ENCODE measurements at regions not wholly inside any gene's neighbourhood (a gene's known extent, or its start where the extent isn't known, plus 50 kb on each side); places are given as distances from the start of the nearest gene placed in this dataset.

DNA sequence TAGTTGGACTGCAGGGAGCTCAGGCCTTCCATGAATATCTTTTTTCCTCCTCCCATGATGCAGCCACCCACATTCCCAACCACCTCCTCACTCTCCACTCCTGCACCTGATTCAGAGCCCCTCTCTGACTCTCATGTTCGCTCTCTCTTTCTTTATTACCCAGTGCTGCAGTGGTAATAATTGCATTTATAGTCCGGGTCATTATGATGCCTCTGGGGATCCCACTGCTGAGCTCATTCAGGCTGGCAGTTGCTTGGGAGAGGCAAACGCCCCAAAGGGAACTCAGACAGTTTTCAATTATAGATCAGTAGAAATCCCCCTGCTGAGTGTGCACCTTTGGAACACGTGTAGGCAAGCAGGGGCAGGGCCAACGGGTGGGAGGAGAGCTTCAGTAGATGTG lies 953.0 kb downstream of the GRID1 start:
- Histone ChIP-seq H3K4me1 (ENCODE audit: insufficient read depth, low read length) (no peaks in the 10 kb centered on the region), H3K18ac (ENCODE audit: insufficient read length, low read depth, low read length) (no peak overlapping the region), H3K9ac (ENCODE audit: extremely low read depth, insufficient read length, low read length) (no peak overlapping the region), H2AFZ (ENCODE audit: low read length) (no peak overlapping the region), H2BK5ac (ENCODE audit: insufficient read length, low read length) (no peak overlapping the region), H4K91ac (ENCODE audit: insufficient read length, low read depth, low read length) (no peak overlapping the region), H4K20me1 (ENCODE audit: control insufficient read depth, insufficient read depth, insufficient read length) (no peaks in the 10 kb centered on the region), H3K27me3 (ENCODE audit: insufficient read depth, low read length) (no peaks in the 10 kb centered on the region), H3K56ac (ENCODE audit: insufficient read length, low read depth, low read length) (no peak overlapping the region), H2BK20ac (ENCODE audit: low read depth, low read length, poor library complexity, severe bottlenecking) (no peak overlapping the region), H3K79me2 (ENCODE audit: insufficient read depth, low read length) (no peaks in the 10 kb centered on the region), H4K8ac (replicated peaks; ENCODE audit: insufficient read length, low read depth, low read length) (no peak overlapping the region), H2AK5ac (ENCODE audit: insufficient read length, low read length) (no peak overlapping the region), H3K23ac (ENCODE audit: insufficient read length, low read depth, low read length) (no peak overlapping the region), H2BK12ac (ENCODE audit: insufficient read length, low read depth, low read length) (no peak overlapping the region), H2BK15ac (ENCODE audit: low read depth, low read length) (no peak overlapping the region), H3K4ac (ENCODE audit: low read depth, low read length) (no peak overlapping the region), H3K4me2 (ENCODE audit: insufficient read depth, insufficient read length, low read length) (no peak overlapping the region), H2BK120ac (ENCODE audit: low read depth, low read length, poor library complexity, severe bottlenecking) (no peak overlapping the region), H3K27ac (ENCODE audit: insufficient read length, low read depth, low read length) (no peak overlapping the region), H3T11ph (ENCODE audit: low read length) (no peak overlapping the region), H3K14ac (ENCODE audit: insufficient read depth, low read length) (no peak overlapping the region), H4K5ac (ENCODE audit: insufficient read length, low read depth, low read length) (no peak overlapping the region), H3K79me1 (ENCODE audit: insufficient read depth, low read depth, low read length, poor library complexity, severe bottlenecking) (no peaks in the 10 kb centered on the region), H3K23me2 (ENCODE audit: insufficient read length, low read depth, low read length, poor library complexity, severe bottlenecking) (no peaks in the 10 kb centered on the region), H3K9me3 (ENCODE audit: control insufficient read depth, low read depth, low read length) (no peaks in the 10 kb centered on the region)
- H3K27ac Mint-ChIP-seq, result no peak overlapping the region
- no peak overlapping the region for H3K4me3 Mint-ChIP-seq
- peaks cover 4 to 21% of the 10 kb centered on the region in 2 experiments; a peak in 4 of 5 replicates for H3K9me3 Mint-ChIP-seq
- peaks cover 2 to 3% of the 10 kb centered on the region in 2 experiments; a peak in 1 of 4 replicates for H3K4me1 Mint-ChIP-seq
- H3K36me3 Mint-ChIP-seq (ENCODE audit: insufficient read depth in 1 of 3, low read depth in 3 of 3), result peaks cover 0 to 12% (median 11%) of the 10 kb centered on the region in 3 experiments; a peak in 3 of 7 replicates
- DNase-seq, result no peak
- WGBS (ENCODE audit: extremely low coverage, insufficient read length, low lambda C conversion rate), result no CpG with 5 or more reads among the region's 5 CpGs
- TF ChIP-seq, protein P1, sequence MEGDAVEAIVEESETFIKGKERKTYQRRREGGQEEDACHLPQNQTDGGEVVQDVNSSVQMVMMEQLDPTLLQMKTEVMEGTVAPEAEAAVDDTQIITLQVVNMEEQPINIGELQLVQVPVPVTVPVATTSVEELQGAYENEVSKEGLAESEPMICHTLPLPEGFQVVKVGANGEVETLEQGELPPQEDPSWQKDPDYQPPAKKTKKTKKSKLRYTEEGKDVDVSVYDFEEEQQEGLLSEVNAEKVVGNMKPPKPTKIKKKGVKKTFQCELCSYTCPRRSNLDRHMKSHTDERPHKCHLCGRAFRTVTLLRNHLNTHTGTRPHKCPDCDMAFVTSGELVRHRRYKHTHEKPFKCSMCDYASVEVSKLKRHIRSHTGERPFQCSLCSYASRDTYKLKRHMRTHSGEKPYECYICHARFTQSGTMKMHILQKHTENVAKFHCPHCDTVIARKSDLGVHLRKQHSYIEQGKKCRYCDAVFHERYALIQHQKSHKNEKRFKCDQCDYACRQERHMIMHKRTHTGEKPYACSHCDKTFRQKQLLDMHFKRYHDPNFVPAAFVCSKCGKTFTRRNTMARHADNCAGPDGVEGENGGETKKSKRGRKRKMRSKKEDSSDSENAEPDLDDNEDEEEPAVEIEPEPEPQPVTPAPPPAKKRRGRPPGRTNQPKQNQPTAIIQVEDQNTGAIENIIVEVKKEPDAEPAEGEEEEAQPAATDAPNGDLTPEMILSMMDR (conservative IDR thresholded peaks at IDR 0.05), result no peak
- no peaks in the 10 kb centered on the region; the same call in 1 of the 2 replicates for H3K27me3 Mint-ChIP-seq (ENCODE audit: low read depth)

Measured in H9 (cell line).